MM.1S (cell line): ENCODE measurements at regions not wholly inside any gene's neighbourhood (a gene's known extent, or its start where the extent isn't known, plus 50 kb on each side); places are given as distances from the start of the nearest gene placed in this dataset.

Experiments used
- DNase-seq: peaks from one replicate; pipeline ENCODE4 v3.0.0-alpha.2; 2015
- H2AFZ ChIP-seq: fragments of 300-600 bp; sonication (generic); 2 replicates; pipeline ENCODE4 v1.6.0; 2016; ENCODE audit warnings: antibody characterized with exemption, low read length
- H3F3A ChIP-seq: fragments of 300-600 bp; sonication (generic); 2 replicates; pipeline ENCODE4 v1.6.1; 2016; ENCODE audit warnings: mild to moderate bottlenecking, antibody characterized with exemption, low read length, moderate library complexity, mixed read lengths; ENCODE audit not compliant: insufficient read depth
- H3K27ac ChIP-seq: fragments of 300-600 bp; sonication (generic); 2 replicates; pipeline ENCODE4 v1.5.1; 2016; ENCODE audit warnings: mild to moderate bottlenecking, low read length
- H3K27me3 ChIP-seq: fragments of 300-600 bp; sonication (generic); replicated peaks from 2 replicates; pipeline ENCODE4 v1.6.0; 2016; ENCODE audit warnings: low read length; ENCODE audit not compliant: insufficient read depth
- H3K36me3 ChIP-seq: fragments of 300-600 bp; sonication (generic); replicated peaks from 2 replicates; pipeline ENCODE4 v1.6.1; 2016; ENCODE audit warnings: mild to moderate bottlenecking, low read length, mixed read lengths; ENCODE audit not compliant: insufficient read depth
- H3K4me1 ChIP-seq: fragments of 300-600 bp; sonication (generic); 2 replicates; pipeline ENCODE4 v1.6.1; 2016; ENCODE audit warnings: low read length, mixed read lengths
- H3K4me2 ChIP-seq: fragments of 300-600 bp; sonication (generic); 2 replicates; pipeline ENCODE4 v1.6.0; 2016; ENCODE audit warnings: low read depth, low read length
- H3K4me3 ChIP-seq: fragments of 300-600 bp; sonication (generic); 2 replicates; pipeline ENCODE4 v1.5.1; 2016; ENCODE audit warnings: low read length, mixed read lengths
- H3K79me2 ChIP-seq: fragments of 300-600 bp; sonication (generic); 2 replicates; pipeline ENCODE4 v1.6.1; 2016; ENCODE audit warnings: mixed run types, low read length, mixed read lengths
- H3K9ac ChIP-seq: fragments of 300-600 bp; sonication (generic); 2 replicates; pipeline ENCODE4 v1.6.1; 2016; ENCODE audit warnings: low read length, mixed read lengths
- H3K9me2 ChIP-seq: fragments of 300-600 bp; sonication (generic); replicated peaks from 2 replicates; pipeline ENCODE4 v1.6.1; 2016; ENCODE audit warnings: mild to moderate bottlenecking, low read length, mixed read lengths; ENCODE audit not compliant: insufficient read depth
- H3K9me3 ChIP-seq: fragments of 300-600 bp; sonication (generic); replicated peaks from 2 replicates; pipeline ENCODE4 v1.6.1; 2016; ENCODE audit warnings: mild to moderate bottlenecking, low read length, mixed read lengths; ENCODE audit not compliant: insufficient read depth
- H4K20me1 ChIP-seq: fragments of 300-600 bp; sonication (generic); 2 replicates; pipeline ENCODE4 v1.6.1; 2016; ENCODE audit warnings: mild to moderate bottlenecking, low read length, moderate library complexity, mixed read lengths; ENCODE audit not compliant: insufficient read depth
- EZH2 ChIP-seq: fragments of 300-600 bp; sonication (generic); optimal IDR thresholded peaks from 2 replicates; pipeline ENCODE3; 2017; ENCODE audit warnings: low read depth, mild to moderate bottlenecking, antibody characterized with exemption, low read length, mixed read lengths
- EZH2phosphoT487 ChIP-seq: fragments of 300-600 bp; sonication (generic); IDR thresholded peaks from 2 replicates; pipeline ENCODE4 v1.6.1; 2018; ENCODE audit warnings: antibody characterized with exemption, low read length
- TF ChIP-seq, protein P1 (sequence below): fragments of 300-600 bp; sonication (generic); IDR thresholded peaks from 2 replicates; pipeline ENCODE4 v1.5.1; 2016; ENCODE audit warnings: antibody characterized with exemption, low read length, mixed read lengths

DNA sequence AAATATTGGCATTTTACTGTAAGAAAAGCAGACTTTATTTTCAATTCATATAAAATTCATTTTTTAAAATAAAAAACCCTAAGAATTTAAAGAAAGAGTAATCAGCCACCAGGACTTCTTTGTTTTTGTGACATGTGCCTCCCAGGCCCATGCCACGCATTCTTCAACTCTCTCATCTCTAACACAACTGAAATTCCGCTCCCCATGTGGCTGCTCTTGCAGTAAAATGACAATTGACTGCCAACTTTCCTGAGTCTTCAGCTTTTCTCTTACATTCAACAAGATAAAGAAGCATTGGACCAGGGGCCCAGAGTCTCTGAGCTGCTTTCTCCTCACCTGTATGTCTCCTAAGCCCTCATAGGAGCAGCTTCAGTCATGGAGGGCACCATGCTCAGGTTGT lies 372.1 kb downstream of the UQCRFS1 start:
- H2AFZ ChIP-seq = no peak overlapping the region
- DNase-seq = no peak
- TF ChIP-seq, protein P1, sequence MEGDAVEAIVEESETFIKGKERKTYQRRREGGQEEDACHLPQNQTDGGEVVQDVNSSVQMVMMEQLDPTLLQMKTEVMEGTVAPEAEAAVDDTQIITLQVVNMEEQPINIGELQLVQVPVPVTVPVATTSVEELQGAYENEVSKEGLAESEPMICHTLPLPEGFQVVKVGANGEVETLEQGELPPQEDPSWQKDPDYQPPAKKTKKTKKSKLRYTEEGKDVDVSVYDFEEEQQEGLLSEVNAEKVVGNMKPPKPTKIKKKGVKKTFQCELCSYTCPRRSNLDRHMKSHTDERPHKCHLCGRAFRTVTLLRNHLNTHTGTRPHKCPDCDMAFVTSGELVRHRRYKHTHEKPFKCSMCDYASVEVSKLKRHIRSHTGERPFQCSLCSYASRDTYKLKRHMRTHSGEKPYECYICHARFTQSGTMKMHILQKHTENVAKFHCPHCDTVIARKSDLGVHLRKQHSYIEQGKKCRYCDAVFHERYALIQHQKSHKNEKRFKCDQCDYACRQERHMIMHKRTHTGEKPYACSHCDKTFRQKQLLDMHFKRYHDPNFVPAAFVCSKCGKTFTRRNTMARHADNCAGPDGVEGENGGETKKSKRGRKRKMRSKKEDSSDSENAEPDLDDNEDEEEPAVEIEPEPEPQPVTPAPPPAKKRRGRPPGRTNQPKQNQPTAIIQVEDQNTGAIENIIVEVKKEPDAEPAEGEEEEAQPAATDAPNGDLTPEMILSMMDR = no peak
- no peak for TF ChIP-seq EZH2
- TF ChIP-seq EZH2phosphoT487 = no peak
- H3K9me3 ChIP-seq = no peaks in the 10 kb centered on the region
- no peaks in the 10 kb centered on the region for H3K9me2 ChIP-seq
- no peaks in the 10 kb centered on the region for H3K27me3 ChIP-seq
- no peak overlapping the region for H3K4me3 ChIP-seq
- H3K36me3 ChIP-seq = no peaks in the 10 kb centered on the region
- H3K9ac ChIP-seq = no peak overlapping the region
- H3K79me2 ChIP-seq = no peaks in the 10 kb centered on the region
- H3K4me2 ChIP-seq = no peak overlapping the region
- H3K4me1 ChIP-seq = no peaks in the 10 kb centered on the region
- H3K27ac ChIP-seq = no peak overlapping the region
- H4K20me1 ChIP-seq = no peaks in the 10 kb centered on the region
- no peaks in the 10 kb centered on the region for H3F3A ChIP-seq

DNA sequence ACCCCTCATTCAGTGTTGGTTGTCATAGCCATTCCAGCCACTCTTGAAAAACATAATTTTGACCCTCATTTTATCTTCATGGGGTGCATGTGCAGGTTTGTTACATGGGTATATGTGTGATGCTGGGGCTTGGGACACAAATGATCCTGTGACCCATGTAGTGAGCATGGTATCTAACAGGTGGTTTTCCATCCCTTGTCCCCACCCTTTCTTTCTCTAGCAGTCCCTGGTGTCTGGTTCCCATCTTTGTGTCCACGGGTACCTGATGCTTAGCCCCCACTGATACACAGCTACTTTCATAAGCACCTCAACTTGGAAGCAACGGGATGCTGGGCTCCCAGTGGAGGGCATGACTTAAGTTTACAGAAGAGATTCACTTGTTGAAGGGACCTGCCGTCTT lies 373.5 kb downstream of the UQCRFS1 start:
- Histone ChIP-seq H3K27me3 (no peaks in the 10 kb centered on the region; the same call in 1 of the 2 replicates), H3K36me3 (no peaks in the 10 kb centered on the region), H2AFZ (no peak overlapping the region), H3K9me2 (no peaks in the 10 kb centered on the region), H4K20me1 (no peaks in the 10 kb centered on the region), H3K9me3 (no peaks in the 10 kb centered on the region), H3F3A (no peaks in the 10 kb centered on the region), H3K9ac (no peak overlapping the region), H3K79me2 (no peaks in the 10 kb centered on the region), H3K4me1 (no peaks in the 10 kb centered on the region), H3K4me2 (no peak overlapping the region), H3K27ac (no peak overlapping the region), H3K4me3 (no peak overlapping the region)
- DNase-seq = no peak
- no peak for TF ChIP-seq EZH2phosphoT487
- no peak for TF ChIP-seq EZH2
- TF ChIP-seq, protein P1 = no peak

DNA sequence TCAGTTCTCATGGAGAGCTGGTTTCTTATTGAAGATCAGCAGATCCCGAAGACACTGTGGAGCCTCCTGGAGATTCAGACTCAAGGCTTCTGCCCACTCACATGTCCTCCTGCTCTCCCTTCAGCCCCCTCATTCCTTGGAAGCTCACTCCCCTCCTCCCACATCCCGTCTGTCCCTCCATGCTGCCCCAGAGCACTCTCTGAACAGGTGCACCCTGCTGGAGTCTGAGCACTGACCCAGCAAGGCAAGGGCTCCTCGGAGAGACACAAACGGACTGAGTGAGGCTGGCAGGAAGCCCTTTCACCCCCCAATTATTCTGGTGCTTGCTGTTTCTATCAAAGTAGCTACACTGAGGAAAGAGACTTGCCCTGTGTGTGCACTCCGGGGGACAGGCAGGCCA lies 374.0 kb downstream of the UQCRFS1 start:
- no peaks in the 10 kb centered on the region for H3K36me3 ChIP-seq
- H3K27me3 ChIP-seq = no peaks in the 10 kb centered on the region; the same call in 1 of the 2 replicates
- no peaks in the 10 kb centered on the region for H4K20me1 ChIP-seq
- no peak for TF ChIP-seq EZH2
- TF ChIP-seq EZH2phosphoT487 = no peak
- TF ChIP-seq, protein P1 = no peak
- H3K9me3 ChIP-seq = no peaks in the 10 kb centered on the region
- no peaks in the 10 kb centered on the region for H3K4me1 ChIP-seq
- H3K9me2 ChIP-seq = no peaks in the 10 kb centered on the region
- H3K4me3 ChIP-seq = no peak overlapping the region
- H2AFZ ChIP-seq = no peak overlapping the region
- no peak overlapping the region for H3K9ac ChIP-seq
- H3K4me2 ChIP-seq = no peak overlapping the region
- H3K27ac ChIP-seq = no peak overlapping the region
- no peaks in the 10 kb centered on the region for H3F3A ChIP-seq
- no peak for DNase-seq
- H3K79me2 ChIP-seq = no peaks in the 10 kb centered on the region
